Ascending aorta (tissue), 2 donors: ENCODE measurements at regions not wholly inside any gene's neighbourhood (a gene's known extent, or its start where the extent isn't known, plus 50 kb on each side); places are given as distances from the start of the nearest gene placed in this dataset.

Experiments
- DNase-seq, 2 donors: peaks; one replicate each; pipeline ENCODE4 v3.0.0-alpha.2; 2019; ENCODE audit warnings: low spot score in 2 of 2
- H3K27ac ChIP-seq, 2 donors: fragments of 200-600 bp; sonication (generic); one replicate each; pipeline ENCODE4 v1.5.1; 2016 to 2017; ENCODE audit warnings: mild to moderate bottlenecking in 1 of 2
- H3K27me3 ChIP-seq: fragments of 200-600 bp; sonication (generic); one replicate; pipeline ENCODE4 v1.5.1; 2017
- H3K36me3 ChIP-seq, 2 donors: fragments of 200-600 bp; sonication (generic); one replicate each; pipeline ENCODE4 v1.5.1; 2016
- H3K4me1 ChIP-seq, 2 donors: fragments of 200-600 bp; sonication (generic); one replicate each; pipeline ENCODE4 v1.5.1; 2016 to 2017; ENCODE audit warnings: mild to moderate bottlenecking in 1 of 2
- H3K4me3 ChIP-seq, 2 donors: fragments of 200-600 bp; sonication (generic); one replicate each; pipeline ENCODE4 v1.5.1; 2016 to 2017; ENCODE audit warnings: mild to moderate bottlenecking in 1 of 2
- H3K9me3 ChIP-seq, 2 donors: fragments of 200-600 bp; sonication (generic); one replicate each; pipeline ENCODE4 v1.5.1; 2016
- intact Hi-C: fragments of 100-400 bp; cut with DNase I; formaldehyde crosslinking; loops from one replicate; pipeline ENCODE4 v1.15.1; 2023
- TF ChIP-seq, protein P1 (sequence below), 3 experiments: fragments of 200-600 bp in 2 of 3; fragments of 450-650 bp in 1 of 3; sonication (generic) in 2 of 3; IDR thresholded peaks; one replicate each; pipeline ENCODE4 v1.5.1; 2016 to 2019; ENCODE audit warnings: antibody characterized with exemption in 3 of 3, mild to moderate bottlenecking in 1 of 3, moderate library complexity in 1 of 3

DNA sequence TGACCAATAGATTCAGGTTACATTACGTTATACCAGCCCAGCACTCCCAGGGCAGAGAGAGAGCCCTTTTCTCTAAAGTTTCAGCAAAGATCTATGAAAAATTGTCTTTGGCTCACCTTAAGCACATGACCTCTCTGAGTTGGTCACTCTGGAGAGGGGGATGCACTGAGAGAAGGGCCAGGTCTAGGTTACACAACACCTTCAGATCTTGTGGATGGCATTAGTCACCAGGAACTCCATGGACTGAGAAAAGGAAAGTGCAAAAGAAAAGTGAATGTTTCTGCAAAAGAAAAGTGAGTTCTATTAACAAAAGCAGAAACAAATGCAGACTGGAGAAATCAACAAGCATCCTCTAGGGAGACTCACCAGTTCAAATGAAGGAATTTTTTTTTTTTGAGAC is 253.3 kb upstream of the SALL1 start:
- no peaks in the 10 kb centered on the region for H3K36me3 ChIP-seq
- TF ChIP-seq, protein P1, sequence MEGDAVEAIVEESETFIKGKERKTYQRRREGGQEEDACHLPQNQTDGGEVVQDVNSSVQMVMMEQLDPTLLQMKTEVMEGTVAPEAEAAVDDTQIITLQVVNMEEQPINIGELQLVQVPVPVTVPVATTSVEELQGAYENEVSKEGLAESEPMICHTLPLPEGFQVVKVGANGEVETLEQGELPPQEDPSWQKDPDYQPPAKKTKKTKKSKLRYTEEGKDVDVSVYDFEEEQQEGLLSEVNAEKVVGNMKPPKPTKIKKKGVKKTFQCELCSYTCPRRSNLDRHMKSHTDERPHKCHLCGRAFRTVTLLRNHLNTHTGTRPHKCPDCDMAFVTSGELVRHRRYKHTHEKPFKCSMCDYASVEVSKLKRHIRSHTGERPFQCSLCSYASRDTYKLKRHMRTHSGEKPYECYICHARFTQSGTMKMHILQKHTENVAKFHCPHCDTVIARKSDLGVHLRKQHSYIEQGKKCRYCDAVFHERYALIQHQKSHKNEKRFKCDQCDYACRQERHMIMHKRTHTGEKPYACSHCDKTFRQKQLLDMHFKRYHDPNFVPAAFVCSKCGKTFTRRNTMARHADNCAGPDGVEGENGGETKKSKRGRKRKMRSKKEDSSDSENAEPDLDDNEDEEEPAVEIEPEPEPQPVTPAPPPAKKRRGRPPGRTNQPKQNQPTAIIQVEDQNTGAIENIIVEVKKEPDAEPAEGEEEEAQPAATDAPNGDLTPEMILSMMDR (IDR thresholded peaks at IDR 0.05) = no peak
- no peak overlapping the region for H3K27ac ChIP-seq
- H3K4me1 ChIP-seq = no peaks in the 10 kb centered on the region
- H3K4me3 ChIP-seq = no peak overlapping the region
- H3K9me3 ChIP-seq = no peaks in the 10 kb centered on the region
- no peak for DNase-seq
- intact Hi-C loops = no loop called here
- H3K27me3 ChIP-seq = no peaks in the 10 kb centered on the region

DNA sequence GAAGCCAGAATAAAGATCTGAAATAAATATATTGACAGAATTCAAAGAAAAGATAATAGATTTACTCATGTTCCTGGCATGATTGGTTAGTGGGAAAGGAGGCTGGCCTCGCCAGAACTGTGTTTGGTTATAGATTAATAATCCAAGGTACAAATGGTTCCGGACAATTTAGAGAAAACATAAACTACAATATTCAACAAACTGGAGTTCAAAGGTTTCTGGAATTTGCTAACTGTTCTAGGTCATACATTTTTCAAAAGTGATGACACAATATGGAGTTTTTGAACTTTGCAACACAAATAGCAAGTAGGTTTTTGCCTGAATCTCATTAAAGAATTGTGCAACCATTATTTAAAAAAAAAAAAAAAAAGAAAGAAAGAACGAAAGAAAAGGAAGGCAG is 251.7 kb upstream of the SALL1 start:
- no peak overlapping the region for H3K4me3 ChIP-seq
- TF ChIP-seq, protein P1 (IDR thresholded peaks at IDR 0.05) = no peak
- no peak overlapping the region for H3K27ac ChIP-seq
- DNase-seq = no peak
- no peaks in the 10 kb centered on the region for H3K27me3 ChIP-seq
- no peaks in the 10 kb centered on the region for H3K36me3 ChIP-seq
- no peaks in the 10 kb centered on the region for H3K9me3 ChIP-seq
- intact Hi-C loops = no loop called here
- H3K4me1 ChIP-seq = no peaks in the 10 kb centered on the region

DNA sequence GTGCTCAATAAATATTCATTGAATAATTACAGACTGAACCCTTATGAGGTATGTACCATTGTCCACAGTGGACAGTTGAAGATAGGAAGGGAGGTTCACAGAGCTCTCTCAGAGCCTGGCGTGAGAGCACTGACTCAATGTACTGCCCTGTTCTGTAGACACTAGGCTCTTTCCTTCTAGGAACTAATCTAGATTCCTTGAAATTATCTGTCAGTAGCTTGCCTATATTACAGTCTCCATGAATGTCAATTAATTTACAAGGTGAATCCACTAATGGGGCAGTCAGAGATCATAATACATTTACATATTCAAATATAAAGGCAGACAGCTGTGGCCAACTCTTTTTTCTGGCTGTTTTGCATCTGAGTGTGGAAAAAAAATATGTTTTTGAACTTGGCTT is 251.2 kb upstream of the SALL1 start:
- Histone ChIP-seq H3K27me3 (no peaks in the 10 kb centered on the region), H3K4me1 (no peaks in the 10 kb centered on the region), H3K4me3 (no peak overlapping the region), H3K9me3 (no peaks in the 10 kb centered on the region), H3K36me3 (no peaks in the 10 kb centered on the region), H3K27ac (no peak overlapping the region)
- intact Hi-C loops = no loop called here
- TF ChIP-seq, protein P1 (IDR thresholded peaks at IDR 0.05) = no peak
- no peak for DNase-seq

DNA sequence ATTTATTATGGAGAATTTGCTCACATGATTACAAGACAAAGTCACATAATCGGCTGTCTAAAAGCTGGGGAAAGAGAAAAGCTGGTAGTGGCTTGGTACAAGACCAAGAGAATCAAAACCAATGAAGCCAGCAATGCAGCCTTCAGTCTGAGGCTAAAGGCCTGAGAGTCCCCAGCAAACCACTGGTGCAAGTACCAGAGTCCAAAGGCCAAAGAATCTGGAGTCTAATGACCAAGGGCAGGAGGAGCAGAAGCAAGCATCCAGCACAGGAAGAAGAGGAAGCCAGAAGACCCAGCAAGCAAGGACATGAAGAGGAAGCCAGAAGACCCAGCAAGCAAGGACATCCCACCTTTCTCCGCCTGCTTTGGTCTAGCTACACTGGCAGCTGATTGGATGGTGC is 250.6 kb upstream of the SALL1 start:
- H3K9me3 ChIP-seq = no peaks in the 10 kb centered on the region
- H3K27me3 ChIP-seq = no peaks in the 10 kb centered on the region
- TF ChIP-seq, protein P1 (IDR thresholded peaks at IDR 0.05) = no peak
- H3K4me3 ChIP-seq = no peak overlapping the region
- H3K4me1 ChIP-seq = no peaks in the 10 kb centered on the region
- DNase-seq = no peak
- H3K36me3 ChIP-seq = no peaks in the 10 kb centered on the region
- intact Hi-C loops = no loop called here
- H3K27ac ChIP-seq = no peak overlapping the region

DNA sequence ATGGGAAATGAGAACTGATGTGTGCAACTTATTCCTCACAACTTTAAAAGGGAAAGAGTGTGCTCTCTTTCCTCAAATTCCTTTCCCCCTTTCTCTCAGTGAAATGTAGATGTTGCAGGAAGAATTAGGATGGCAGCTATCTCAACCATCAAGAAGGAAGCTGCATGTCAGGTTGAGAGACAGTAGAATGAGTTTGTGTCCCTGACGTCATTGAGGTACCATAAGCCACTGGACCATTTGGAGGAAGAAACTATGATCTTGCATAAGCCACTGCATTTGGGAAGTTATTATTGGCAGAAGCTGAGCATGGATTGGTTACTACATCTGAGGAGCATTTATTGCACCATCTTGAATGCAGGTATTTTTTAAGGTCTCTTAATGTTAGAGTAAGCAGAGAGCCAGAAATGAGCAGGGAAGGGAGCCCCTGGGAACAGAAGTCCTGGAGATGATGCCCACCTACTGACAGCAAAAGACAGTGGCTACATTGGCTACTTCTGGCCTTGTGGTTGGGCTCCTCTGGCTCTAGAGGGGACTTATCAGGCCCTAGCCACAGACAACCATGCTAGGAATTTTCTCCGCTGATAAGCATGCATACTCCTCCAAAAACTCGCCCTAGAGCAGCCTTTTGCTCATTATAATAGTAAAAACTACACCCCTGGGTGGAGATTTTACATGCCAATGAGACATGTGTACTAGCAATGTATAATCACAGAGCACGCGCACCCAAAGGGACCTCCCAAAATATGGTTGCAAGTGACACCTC is 249.0 kb upstream of the SALL1 start:
- H3K4me1 ChIP-seq = no peaks in the 10 kb centered on the region
- intact Hi-C loops = no loop called here
- no peaks in the 10 kb centered on the region for H3K27me3 ChIP-seq
- H3K36me3 ChIP-seq = no peaks in the 10 kb centered on the region
- H3K9me3 ChIP-seq = no peaks in the 10 kb centered on the region
- DNase-seq = no peak
- no peak overlapping the region for H3K4me3 ChIP-seq
- no peak overlapping the region for H3K27ac ChIP-seq
- TF ChIP-seq, protein P1 (IDR thresholded peaks at IDR 0.05) = no peak

DNA sequence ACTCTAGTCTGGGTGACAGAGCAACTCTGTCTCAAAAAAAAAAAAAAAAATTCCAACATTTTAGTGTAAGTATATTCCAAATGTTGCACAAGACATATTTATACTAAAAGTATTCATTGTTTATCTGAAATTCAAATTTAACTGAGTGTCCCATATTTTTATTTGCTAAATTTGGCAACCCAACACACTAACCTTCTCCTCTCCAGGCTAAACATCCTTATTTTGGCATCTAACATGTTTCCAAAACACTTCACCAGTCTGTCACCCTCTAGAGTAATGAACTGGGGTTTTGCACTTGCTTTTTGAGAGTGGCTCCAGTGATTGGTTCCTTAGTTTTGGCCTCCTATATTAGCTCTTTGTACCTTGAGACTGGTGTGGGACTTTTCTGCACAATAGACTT is 243.4 kb upstream of the SALL1 start:
- DNase-seq = no peak
- Histone ChIP-seq H3K36me3 (no peaks in the 10 kb centered on the region), H3K4me3 (no peak overlapping the region), H3K27ac (no peak overlapping the region), H3K4me1 (no peaks in the 10 kb centered on the region), H3K9me3 (no peaks in the 10 kb centered on the region), H3K27me3 (no peaks in the 10 kb centered on the region)
- intact Hi-C loops = no loop called here
- TF ChIP-seq, protein P1 (IDR thresholded peaks at IDR 0.05) = no peak
